ENCODE measurements at regions not wholly inside any gene's neighbourhood (a gene's known extent, or its start where the extent isn't known, plus 50 kb on each side); places are given as distances from the start of the nearest gene placed in this dataset.

DNA sequence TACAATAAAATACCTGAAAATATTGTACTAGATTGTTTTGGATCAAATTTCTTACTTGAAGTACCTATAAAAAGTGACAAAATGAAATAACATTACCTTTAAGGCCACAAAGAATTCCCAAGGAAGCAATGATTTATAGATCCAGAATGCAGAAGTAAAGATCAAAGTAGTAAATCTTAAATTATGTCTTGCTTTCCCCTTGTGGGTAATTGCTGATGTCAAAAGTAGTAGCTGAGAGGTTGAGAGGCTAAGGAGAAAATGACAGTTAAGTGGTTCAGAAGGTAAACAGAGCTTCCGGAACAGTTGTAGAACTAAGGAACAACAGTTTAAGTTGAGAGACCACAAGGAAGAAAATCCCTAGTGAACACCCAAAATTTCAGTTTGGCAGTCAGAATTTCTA, 358.3 kb downstream of the GABRG1 start (continued):
- TF ChIP-seq, protein P1, sequence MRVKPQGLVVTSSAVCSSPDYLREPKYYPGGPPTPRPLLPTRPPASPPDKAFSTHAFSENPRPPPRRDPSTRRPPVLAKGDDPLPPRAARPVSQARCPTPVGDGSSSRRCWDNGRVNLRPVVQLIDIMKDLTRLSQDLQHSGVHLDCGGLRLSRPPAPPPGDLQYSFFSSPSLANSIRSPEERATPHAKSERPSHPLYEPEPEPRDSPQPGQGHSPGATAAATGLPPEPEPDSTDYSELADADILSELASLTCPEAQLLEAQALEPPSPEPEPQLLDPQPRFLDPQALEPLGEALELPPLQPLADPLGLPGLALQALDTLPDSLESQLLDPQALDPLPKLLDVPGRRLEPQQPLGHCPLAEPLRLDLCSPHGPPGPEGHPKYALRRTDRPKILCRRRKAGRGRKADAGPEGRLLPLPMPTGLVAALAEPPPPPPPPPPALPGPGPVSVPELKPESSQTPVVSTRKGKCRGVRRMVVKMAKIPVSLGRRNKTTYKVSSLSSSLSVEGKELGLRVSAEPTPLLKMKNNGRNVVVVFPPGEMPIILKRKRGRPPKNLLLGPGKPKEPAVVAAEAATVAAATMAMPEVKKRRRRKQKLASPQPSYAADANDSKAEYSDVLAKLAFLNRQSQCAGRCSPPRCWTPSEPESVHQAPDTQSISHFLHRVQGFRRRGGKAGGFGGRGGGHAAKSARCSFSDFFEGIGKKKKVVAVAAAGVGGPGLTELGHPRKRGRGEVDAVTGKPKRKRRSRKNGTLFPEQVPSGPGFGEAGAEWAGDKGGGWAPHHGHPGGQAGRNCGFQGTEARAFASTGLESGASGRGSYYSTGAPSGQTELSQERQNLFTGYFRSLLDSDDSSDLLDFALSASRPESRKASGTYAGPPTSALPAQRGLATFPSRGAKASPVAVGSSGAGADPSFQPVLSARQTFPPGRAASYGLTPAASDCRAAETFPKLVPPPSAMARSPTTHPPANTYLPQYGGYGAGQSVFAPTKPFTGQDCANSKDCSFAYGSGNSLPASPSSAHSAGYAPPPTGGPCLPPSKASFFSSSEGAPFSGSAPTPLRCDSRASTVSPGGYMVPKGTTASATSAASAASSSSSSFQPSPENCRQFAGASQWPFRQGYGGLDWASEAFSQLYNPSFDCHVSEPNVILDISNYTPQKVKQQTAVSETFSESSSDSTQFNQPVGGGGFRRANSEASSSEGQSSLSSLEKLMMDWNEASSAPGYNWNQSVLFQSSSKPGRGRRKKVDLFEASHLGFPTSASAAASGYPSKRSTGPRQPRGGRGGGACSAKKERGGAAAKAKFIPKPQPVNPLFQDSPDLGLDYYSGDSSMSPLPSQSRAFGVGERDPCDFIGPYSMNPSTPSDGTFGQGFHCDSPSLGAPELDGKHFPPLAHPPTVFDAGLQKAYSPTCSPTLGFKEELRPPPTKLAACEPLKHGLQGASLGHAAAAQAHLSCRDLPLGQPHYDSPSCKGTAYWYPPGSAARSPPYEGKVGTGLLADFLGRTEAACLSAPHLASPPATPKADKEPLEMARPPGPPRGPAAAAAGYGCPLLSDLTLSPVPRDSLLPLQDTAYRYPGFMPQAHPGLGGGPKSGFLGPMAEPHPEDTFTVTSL (CRISPR knock-in tag; IDR thresholded peaks at IDR 0.05; ENCODE audit: borderline replicate concordance): no peak
- no peak for TF ChIP-seq ZNF747 (CRISPR knock-in tag; IDR thresholded peaks at IDR 0.05; ENCODE audit: borderline replicate concordance)
- TF ChIP-seq ZNF496 (CRISPR knock-in tag; IDR thresholded peaks at IDR 0.05; ENCODE audit: insufficient replicate concordance): no peak
- no peak for TF ChIP-seq JUN (CRISPR knock-in tag; IDR thresholded peaks at IDR 0.05)
- TF ChIP-seq, protein P2, sequence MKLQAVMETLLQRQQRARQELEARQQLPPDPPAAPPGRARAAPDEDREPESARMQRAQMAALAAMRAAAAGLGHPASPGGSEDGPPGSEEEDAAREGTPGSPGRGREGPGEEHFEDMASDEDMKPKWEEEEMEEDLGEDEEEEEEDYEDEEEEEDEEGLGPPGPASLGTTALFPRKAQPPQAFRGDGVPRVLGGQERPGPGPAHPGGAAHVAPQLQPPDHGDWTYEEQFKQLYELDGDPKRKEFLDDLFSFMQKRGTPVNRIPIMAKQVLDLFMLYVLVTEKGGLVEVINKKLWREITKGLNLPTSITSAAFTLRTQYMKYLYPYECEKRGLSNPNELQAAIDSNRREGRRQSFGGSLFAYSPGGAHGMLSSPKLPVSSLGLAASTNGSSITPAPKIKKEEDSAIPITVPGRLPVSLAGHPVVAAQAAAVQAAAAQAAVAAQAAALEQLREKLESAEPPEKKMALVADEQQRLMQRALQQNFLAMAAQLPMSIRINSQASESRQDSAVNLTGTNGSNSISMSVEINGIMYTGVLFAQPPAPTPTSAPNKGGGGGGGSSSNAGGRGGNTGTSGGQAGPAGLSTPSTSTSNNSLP (IDR thresholded peaks at IDR 0.05; ENCODE audit: low read depth, low read length): no peak
- TF ChIP-seq ZNF335 (CRISPR knock-in tag; IDR thresholded peaks at IDR 0.05): no peak
- no peak for TF ChIP-seq ZSCAN30 (CRISPR knock-in tag; IDR thresholded peaks at IDR 0.05)
- no peak for TF ChIP-seq SETDB1 (CRISPR knock-in tag; IDR thresholded peaks at IDR 0.05; ENCODE audit: borderline replicate concordance)
- TF ChIP-seq, protein P3, sequence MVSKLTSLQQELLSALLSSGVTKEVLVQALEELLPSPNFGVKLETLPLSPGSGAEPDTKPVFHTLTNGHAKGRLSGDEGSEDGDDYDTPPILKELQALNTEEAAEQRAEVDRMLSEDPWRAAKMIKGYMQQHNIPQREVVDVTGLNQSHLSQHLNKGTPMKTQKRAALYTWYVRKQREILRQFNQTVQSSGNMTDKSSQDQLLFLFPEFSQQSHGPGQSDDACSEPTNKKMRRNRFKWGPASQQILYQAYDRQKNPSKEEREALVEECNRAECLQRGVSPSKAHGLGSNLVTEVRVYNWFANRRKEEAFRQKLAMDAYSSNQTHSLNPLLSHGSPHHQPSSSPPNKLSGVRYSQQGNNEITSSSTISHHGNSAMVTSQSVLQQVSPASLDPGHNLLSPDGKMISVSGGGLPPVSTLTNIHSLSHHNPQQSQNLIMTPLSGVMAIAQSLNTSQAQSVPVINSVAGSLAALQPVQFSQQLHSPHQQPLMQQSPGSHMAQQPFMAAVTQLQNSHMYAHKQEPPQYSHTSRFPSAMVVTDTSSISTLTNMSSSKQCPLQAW (CRISPR knock-in tag; IDR thresholded peaks at IDR 0.05): no peak
- TF ChIP-seq FOXA1 (IDR thresholded peaks at IDR 0.05): no peak
- TF ChIP-seq FOXA1 (CRISPR knock-in tag; IDR thresholded peaks at IDR 0.05): no peak
- no peak for TF ChIP-seq ZNF180 (CRISPR knock-in tag; IDR thresholded peaks at IDR 0.05; ENCODE audit: borderline replicate concordance, low read depth)
- TF ChIP-seq SP2 (CRISPR knock-in tag; IDR thresholded peaks at IDR 0.05): no peak
- TF ChIP-seq HOXA7 (CRISPR knock-in tag; IDR thresholded peaks at IDR 0.05): no peak
- TF ChIP-seq GZF1 (CRISPR knock-in tag; IDR thresholded peaks at IDR 0.05): no peak

All from HepG2 (cell line).